K562 (cell line): ENCODE measurements at regions not wholly inside any gene's neighbourhood (a gene's known extent, or its start where the extent isn't known, plus 50 kb on each side); places are given as distances from the start of the nearest gene placed in this dataset.

Experiments used
- ATAC-seq: fragments of 200-7000 bp; cut with Tn5 transposase; 3 replicates; pipeline ENCODE4 v1.9.1; 2020; ENCODE audit warnings: moderate library complexity
- BruUV-seq: library from RNA; stranded (reverse); fragments of 400-500 nt; replicated peaks from 2 replicates; lab custom pipeline; 2021; lab: Mats Ljungman, UMichigan
- CTCF ChIA-PET: fragments of 300-600 bp; formaldehyde crosslinking; extraction: SDS; loops from one replicate; lab custom pipeline; 2021; ENCODE audit warnings: low intra/inter-chr PET ratio; lab: Yijun Ruan, JAX
- POLR2A ChIA-PET: fragments of 300-600, 350-650 bp; sonication (Branson Sonifier 250); formaldehyde crosslinking; extraction: SDS; loops from one replicate; lab custom pipeline; 2021; ENCODE audit warnings: antibody characterized with exemption, inconsistent platforms; lab: Yijun Ruan, JAX
- DNase-seq, 4 experiments: peaks; one replicate each; pipeline versions ENCODE4 v3.0.0 to v3.0.0-alpha.2; 2011 to 2018; ENCODE audit warnings: low spot score in 3 of 4, mixed read lengths in 3 of 4; ENCODE audit errors: extremely low read depth in 1 of 4
- FAIRE-seq: peaks from 2 replicates; lab custom pipeline; 2011; peaks lifted over from hg19 to GRCh38; lab: Jason Lieb, UNC
- H2AFZ ChIP-seq: 2 replicates; pipeline ENCODE4 v1.6.0; 2011; ENCODE audit warnings: low read depth, low read length, control low read depth, inconsistent platforms
- H3K27ac ChIP-seq: fragments of 200-600 bp; 3 replicates; pipeline ENCODE4 v1.8.0; 2011; ENCODE audit warnings: low read depth, mild to moderate bottlenecking, control low read depth, inconsistent platforms, low read length, moderate library complexity, mixed read lengths; ENCODE audit errors: extremely low read depth
- H3K27me3 ChIP-seq, 2 experiments: fragments of 300-600 bp in 1 of 2; 2 replicates in 1 of 2; 3 replicates in 1 of 2; pipeline versions ENCODE4 v1.6.0 to v1.8.0; 2011; ENCODE audit warnings: inconsistent platforms in 2 of 2, low read length in 2 of 2, mild to moderate bottlenecking in 1 of 2, mixed read lengths in 1 of 2, moderate library complexity in 1 of 2; ENCODE audit not compliant: control insufficient read depth in 2 of 2, insufficient read depth in 2 of 2
- H3K36me3 ChIP-seq: fragments of 300-600 bp; 3 replicates; pipeline ENCODE4 v1.8.0; 2011; ENCODE audit warnings: mild to moderate bottlenecking, low read length, inconsistent platforms; ENCODE audit not compliant: control insufficient read depth, insufficient read depth
- H3K4me1 ChIP-seq, 2 experiments: fragments of 200-600 bp in 1 of 2; replicated peaks in 1 of 2; 2 replicates in 1 of 2; 3 replicates in 1 of 2; pipeline versions ENCODE4 v1.5.1 to v1.8.0; 2011; ENCODE audit warnings: inconsistent platforms in 2 of 2, low read length in 2 of 2, mild to moderate bottlenecking in 1 of 2, mixed read lengths in 1 of 2, moderate library complexity in 1 of 2; ENCODE audit not compliant: control insufficient read depth in 2 of 2, insufficient read depth in 2 of 2
- H3K4me2 ChIP-seq: 2 replicates; pipeline ENCODE4 v1.6.1; 2011; ENCODE audit warnings: low read length, control low read depth, inconsistent platforms, mixed read lengths; ENCODE audit not compliant: insufficient read depth
- H3K4me3 ChIP-seq: fragments of 200-600 bp; sonication (generic), shearing (Covaris generic); 2 replicates; pipeline ENCODE4 v1.5.1; 2016; ENCODE audit warnings: control low read depth, inconsistent platforms
- H3K79me2 ChIP-seq: fragments of 200-600 bp; 3 replicates; pipeline ENCODE4 v1.8.0; 2011; ENCODE audit warnings: low read length, inconsistent platforms; ENCODE audit not compliant: control insufficient read depth, insufficient read depth
- H3K9ac ChIP-seq, 2 experiments: 2 replicates each; pipeline versions ENCODE4 v1.6.0 to v1.6.1; 2011; ENCODE audit warnings: low read depth in 2 of 2, low read length in 2 of 2, control low read depth in 1 of 2, inconsistent platforms in 1 of 2, mild to moderate bottlenecking in 1 of 2, mixed read lengths in 1 of 2; ENCODE audit not compliant: insufficient read depth in 1 of 2
- H3K9me1 ChIP-seq: one replicate; pipeline ENCODE4 v1.6.0; 2011; ENCODE audit warnings: inconsistent platforms, mild to moderate bottlenecking, low read length, moderate library complexity; ENCODE audit not compliant: control insufficient read depth, insufficient read depth
- H3K9me3 ChIP-seq: replicated peaks from 2 replicates; pipeline ENCODE4 v1.5.1; 2011; ENCODE audit warnings: low read depth, low read length, inconsistent platforms; ENCODE audit not compliant: control insufficient read depth, insufficient read depth
- H4K20me1 ChIP-seq: replicated peaks from 2 replicates; pipeline ENCODE4 v1.6.1; 2011; ENCODE audit warnings: low read length, inconsistent platforms, mixed read lengths; ENCODE audit not compliant: control insufficient read depth, insufficient read depth
- KLF16 ChIP-seq: IDR thresholded peaks from 2 replicates; pipeline ENCODE4 v1.6.1; 2016; ENCODE audit warnings: antibody characterized with exemption
- TFAM ChIP-seq: fragments of 250-450 bp; sonication (Bioruptor Pico); conservative IDR thresholded peaks from 2 replicates; pipeline ENCODE4 v1.5.0; 2021; ENCODE audit warnings: mild to moderate bottlenecking, moderate library complexity
- ZNF436 ChIP-seq: fragments of 250-450, 450-650 bp; sonication (Bioruptor Pico); formaldehyde crosslinking; IDR thresholded peaks from 2 replicates; pipeline ENCODE4 v1.7.0; 2020; ENCODE audit warnings: mild to moderate bottlenecking
- ZNF583 ChIP-seq: fragments of 250-450 bp; sonication (Bioruptor Pico); IDR thresholded peaks from 2 replicates; pipeline ENCODE4 v1.4.0; 2020
- ZNF696 ChIP-seq: fragments of 250-450 bp; sonication (Bioruptor Pico); conservative IDR thresholded peaks from 2 replicates; pipeline ENCODE4 v1.4.0; 2020; ENCODE audit warnings: mild to moderate bottlenecking, moderate library complexity
- WGBS: fragments of 100-300 bp; shearing (Covaris generic); methylation state at CpG from one replicate; pipeline ENCODE4 v1.1.6; 2016; ENCODE audit warnings: low coverage, mixed read lengths; ENCODE audit not compliant: insufficient coverage; ENCODE audit errors: missing lambda C conversion rate; 5-methylcytosine and 5-hydroxymethylcytosine counted together
- in situ Hi-C: fragments of 300-500 bp; cut with MboI; formaldehyde crosslinking; loops from 4 replicates; pipeline ENCODE4 v1.15.0; 2018; ENCODE audit warnings: inconsistent platforms, mixed read lengths
- intact Hi-C: fragments of 100-400 bp; cut with micrococcal nuclease; formaldehyde crosslinking; loops from 2 replicates; pipeline ENCODE4 v1.14.2; 2022

- 2% methylated on average over 4 of the region's 6 CpGs for WGBS
- ATAC-seq: no peak
- Histone ChIP-seq H3K27ac (no peak overlapping the region; the same call in 2 of the 3 replicates), H3K4me2 (no peak overlapping the region), H3K27me3 (no peaks in the 10 kb centered on the region), H3K4me3 (no peak overlapping the region), H2AFZ (no peak overlapping the region), H3K9me1 (no peaks in the 10 kb centered on the region), H3K4me1 (peaks cover 0 to 7% of the 10 kb centered on the region in 2 experiments; a peak in 2 of 5 replicates), H3K9me3 (no peaks in the 10 kb centered on the region), H3K79me2 (no peaks in the 10 kb centered on the region), H3K36me3 (no peaks in the 10 kb centered on the region), H3K9ac (no peak overlapping the region), H4K20me1 (no peaks in the 10 kb centered on the region)
- BruUV-seq: no TSS peak
- ChIA-PET CTCF (no interaction called here), POLR2A (no interaction called here)
- no peak for TF ChIP-seq TFAM
- no peak for TF ChIP-seq ZNF696 (CRISPR knock-in tag)
- no peak for TF ChIP-seq ZNF436 (CRISPR knock-in tag)
- no peak for TF ChIP-seq ZNF583 (CRISPR knock-in tag)
- TF ChIP-seq KLF16: peak; percentile 8; the same call in 1 of the 2 replicates
- DNase-seq: no peak
- FAIRE-seq: no peak
- in situ Hi-C loops (no loop called here), intact Hi-C loops (no loop called here)
Measured at GRCh38 chr14:105710119-105711043, 184.0 kb downstream of the TMEM121 start.
